Fibroblast of the aortic adventitia (primary cell): ENCODE measurements at regions not wholly inside any gene's neighbourhood (a gene's known extent, or its start where the extent isn't known, plus 50 kb on each side); places are given as distances from the start of the nearest gene placed in this dataset.

Source experiments
- DNase-seq: peaks from one replicate; pipeline ENCODE4 v3.0.0-alpha.2; 2010; ENCODE audit warnings: low read depth
- H3K4me3 ChIP-seq: 2 replicates; pipeline ENCODE4 v1.5.1; 2011; ENCODE audit warnings: low read depth, mild to moderate bottlenecking, control low read depth, low read length, moderate library complexity
- CTCF ChIP-seq: IDR thresholded peaks from 2 replicates; pipeline ENCODE4 v1.5.1; 2011; ENCODE audit warnings: mild to moderate bottlenecking, low read length, control low read depth, inconsistent platforms; ENCODE audit not compliant: insufficient read depth

- H3K4me3 ChIP-seq = no peak overlapping the region
- DNase-seq = no peak
- TF ChIP-seq CTCF = no peak
These were observed 420.6 kb downstream of the SIPA1L2 start for GRCh38 chr1:232209357-232209756.

- H3K4me3 ChIP-seq = no peak overlapping the region
- no peak for DNase-seq
- no peak for TF ChIP-seq CTCF
These were observed 422.7 kb downstream of the SIPA1L2 start for GRCh38 chr1:232207073-232207866.

GRCh38 chr1:232204269-232204668 lies 425.7 kb downstream of the SIPA1L2 start:
- H3K4me3 ChIP-seq = no peak overlapping the region
- no peak for DNase-seq
- TF ChIP-seq CTCF = no peak

- no peak for TF ChIP-seq CTCF
- no peak for DNase-seq
- no peak overlapping the region for H3K4me3 ChIP-seq
These were observed 428.9 kb downstream of the SIPA1L2 start for GRCh38 chr1:232201024-232201423.

GRCh38 chr1:232196042-232196441 lies 433.9 kb downstream of the SIPA1L2 start:
- TF ChIP-seq CTCF = no peak
- H3K4me3 ChIP-seq = no peak overlapping the region
- no peak for DNase-seq

GRCh38 chr1:232194424-232194823 lies 435.5 kb downstream of the SIPA1L2 start:
- H3K4me3 ChIP-seq = no peak overlapping the region
- DNase-seq = no peak
- TF ChIP-seq CTCF = no peak

GRCh38 chr1:232193451-232193783 lies 436.5 kb downstream of the SIPA1L2 start:
- no peak for TF ChIP-seq CTCF
- no peak for DNase-seq

More at GRCh38 chr1:232193451-232193783, 436.5 kb downstream of the SIPA1L2 start:
- no peak overlapping the region for H3K4me3 ChIP-seq
